ENCODE measurements at regions not wholly inside any gene's neighbourhood (a gene's known extent, or its start where the extent isn't known, plus 50 kb on each side); places are given as distances from the start of the nearest gene placed in this dataset.

- FAIRE-seq (no peak), DNase-seq (ENCODE audit: insufficient read length, low spot score) (no peak)
- TF ChIP-seq POLR2A (IDR thresholded peaks at IDR 0.05; ENCODE audit: low read depth, low read length), result no peak
Measured at GRCh38 chr2:56715683-56716082, 531.9 kb downstream of the CCDC85A start.

DNA sequence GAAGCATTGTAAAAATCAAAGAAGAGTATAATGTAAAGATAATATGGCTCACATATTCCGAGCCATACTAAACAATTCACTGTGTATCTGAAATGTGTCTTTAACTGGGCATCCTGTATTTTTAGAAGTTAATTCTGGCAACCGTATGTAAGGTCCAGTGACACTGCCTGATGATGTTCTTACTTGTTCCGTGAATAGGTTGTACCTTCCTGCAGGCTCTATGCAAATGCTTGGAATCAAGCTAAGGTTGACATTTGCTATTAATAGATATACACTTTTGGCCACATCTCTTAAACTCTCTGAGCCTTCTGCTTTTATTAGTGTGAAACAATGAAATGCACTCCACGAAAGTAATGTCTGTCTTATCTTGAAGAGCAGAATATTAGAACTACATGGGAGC is 534.6 kb downstream of the CCDC85A start:
- FAIRE-seq (no peak), DNase-seq (ENCODE audit: insufficient read length, low spot score) (no peak)
- TF ChIP-seq POLR2A (IDR thresholded peaks at IDR 0.05; ENCODE audit: low read depth, low read length), result no peak

DNA sequence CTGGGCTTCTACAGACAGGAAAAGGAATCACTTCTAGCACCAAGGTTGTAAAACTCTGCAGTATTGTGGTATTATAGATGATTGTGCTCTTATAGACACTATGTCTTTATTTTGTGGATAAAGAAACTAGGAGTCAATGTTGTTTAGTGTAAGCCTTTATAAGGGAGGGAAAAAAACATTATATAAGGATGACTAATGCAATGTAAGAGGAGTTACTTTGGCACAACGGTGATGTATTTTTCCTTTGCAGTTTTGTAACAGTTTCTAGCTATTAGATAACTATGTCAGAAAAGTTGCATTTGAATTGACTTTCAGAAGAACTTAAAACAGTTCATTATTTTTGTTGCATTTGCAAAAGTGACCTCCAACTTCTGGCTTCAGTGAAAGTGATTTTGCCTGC is 545.4 kb downstream of the CCDC85A start:
- FAIRE-seq (peak; percentile 85), DNase-seq (ENCODE audit: insufficient read length, low spot score) (no peak)
- TF ChIP-seq POLR2A (IDR thresholded peaks at IDR 0.05; ENCODE audit: low read depth, low read length), result no peak

DNA sequence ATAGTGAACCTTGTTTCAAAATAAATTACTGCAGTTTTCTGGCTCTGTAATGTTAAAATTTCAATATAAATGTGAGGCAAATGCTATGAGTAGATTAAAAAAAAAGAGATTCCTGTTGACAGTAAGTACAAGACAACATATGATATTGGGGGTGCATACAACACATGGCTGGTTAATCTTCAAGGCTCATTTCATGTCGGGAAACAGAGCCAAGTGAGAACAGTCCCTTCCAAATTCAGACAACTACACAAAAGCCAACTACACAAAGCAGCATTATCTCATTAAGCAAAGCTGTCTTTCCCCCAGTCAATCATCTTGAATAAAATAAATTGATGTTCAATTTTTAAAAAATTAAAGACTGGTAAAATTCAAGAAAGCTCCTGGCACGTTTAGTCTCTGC is 549.2 kb downstream of the CCDC85A start:
- FAIRE-seq, result no peak
- no peak for TF ChIP-seq POLR2A (IDR thresholded peaks at IDR 0.05; ENCODE audit: low read depth, low read length)
- no peak for DNase-seq (ENCODE audit: insufficient read length, low spot score)

- FAIRE-seq (no peak), DNase-seq (ENCODE audit: insufficient read length, low spot score) (no peak)
- TF ChIP-seq POLR2A (IDR thresholded peaks at IDR 0.05; ENCODE audit: low read depth, low read length), result no peak
Measured at GRCh38 chr2:56739413-56739812, 555.6 kb downstream of the CCDC85A start.

DNA sequence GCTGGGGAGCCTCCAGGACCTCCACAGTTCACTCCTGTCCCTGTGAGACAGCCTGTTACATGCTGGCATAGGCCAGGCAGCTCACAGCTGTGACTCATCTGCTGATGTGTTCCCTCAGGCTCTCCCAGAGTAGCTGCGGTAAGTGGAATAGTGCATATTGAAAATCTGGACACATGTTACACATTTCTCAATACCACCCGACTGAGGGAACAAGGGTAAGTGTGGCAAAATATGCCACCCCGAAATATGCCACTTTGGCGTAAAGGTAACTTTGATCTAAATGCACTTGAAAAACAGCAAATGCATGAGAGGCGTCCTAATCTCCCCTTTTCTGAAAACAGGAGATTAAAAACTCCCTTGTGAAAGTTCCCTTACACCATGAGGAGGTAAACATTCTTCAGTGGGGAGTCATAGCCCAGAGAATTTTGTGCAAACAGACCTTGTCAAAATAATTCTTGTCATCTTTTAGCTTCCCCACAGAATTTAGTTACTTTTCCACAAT is 557.9 kb downstream of the CCDC85A start:
- FAIRE-seq, result peak; percentile 99

GRCh38 chr2:56743807-56744206 is 560.0 kb downstream of the CCDC85A start:
- FAIRE-seq, result no peak
- DNase-seq (ENCODE audit: insufficient read length, low spot score), result no peak
- no peak for TF ChIP-seq POLR2A (IDR thresholded peaks at IDR 0.05; ENCODE audit: low read depth, low read length)

More for the DNA sequence above, 557.9 kb downstream of the CCDC85A start:
- peak; percentile 29 for DNase-seq (ENCODE audit: insufficient read length, low spot score)
- no peak for TF ChIP-seq POLR2A (IDR thresholded peaks at IDR 0.05; ENCODE audit: low read depth, low read length)

DNA sequence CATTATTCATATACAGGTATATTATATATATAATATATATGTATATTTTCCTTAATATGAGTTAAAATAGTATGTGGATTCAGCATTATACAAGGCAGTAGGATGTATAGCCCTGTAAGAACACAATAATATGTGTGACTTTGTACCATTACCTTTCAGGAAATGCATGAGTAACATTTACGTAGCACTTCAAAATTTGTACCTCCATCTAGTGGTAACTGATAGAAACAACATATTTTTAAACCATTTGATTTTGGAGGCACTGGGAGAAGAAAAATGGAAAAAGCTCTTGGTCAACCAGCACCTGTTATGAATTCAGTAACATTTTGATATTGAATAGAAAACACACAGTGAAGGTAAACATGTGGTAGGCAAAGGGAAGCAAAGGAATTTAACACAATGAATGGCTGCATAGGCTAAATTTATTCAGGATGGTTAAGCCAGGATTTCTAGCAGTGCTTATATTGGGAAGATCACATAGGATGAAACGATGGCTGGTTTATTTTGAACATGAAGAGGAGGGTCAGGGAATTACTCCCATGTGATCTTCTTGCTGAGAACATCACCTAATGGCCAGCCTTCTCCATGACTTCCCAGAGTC is 565.5 kb downstream of the CCDC85A start:
- DNase-seq (ENCODE audit: insufficient read length, low spot score) (peak; percentile 6), FAIRE-seq (peak; percentile 67)
- no peak for TF ChIP-seq POLR2A (IDR thresholded peaks at IDR 0.05; ENCODE audit: low read depth, low read length)

GRCh38 chr2:56753182-56753581 is 569.4 kb downstream of the CCDC85A start:
- DNase-seq (ENCODE audit: insufficient read length, low spot score) (no peak), FAIRE-seq (no peak)
- no peak for TF ChIP-seq POLR2A (IDR thresholded peaks at IDR 0.05; ENCODE audit: low read depth, low read length)

DNA sequence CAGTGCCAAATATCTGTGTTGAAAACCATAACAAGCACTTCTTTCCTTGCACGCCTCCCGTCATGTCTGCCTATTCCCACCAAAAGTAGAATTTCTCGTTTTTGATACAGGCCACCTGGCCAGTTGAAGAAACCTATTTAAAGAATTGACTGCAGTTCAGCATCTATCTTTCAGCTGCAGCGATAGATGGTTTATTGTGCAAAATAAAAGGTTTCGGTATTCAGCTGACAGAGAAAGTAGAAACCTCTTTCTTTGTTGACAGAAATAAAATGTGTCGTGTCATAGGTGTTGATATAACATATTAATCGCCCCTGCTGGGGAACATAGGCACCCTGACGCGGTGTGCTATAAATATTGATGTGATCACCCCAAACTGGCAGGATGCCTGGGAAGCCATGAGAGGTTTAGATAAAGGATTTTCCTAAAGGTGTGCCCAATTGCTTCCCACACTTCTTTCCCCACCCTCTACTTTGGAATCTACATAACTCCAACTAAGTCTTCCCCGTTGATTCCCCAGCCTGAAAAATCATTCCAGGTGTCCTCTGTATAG is 570.4 kb downstream of the CCDC85A start:
- no peak for DNase-seq (ENCODE audit: insufficient read length, low spot score)
- FAIRE-seq, result no peak
- TF ChIP-seq POLR2A (IDR thresholded peaks at IDR 0.05; ENCODE audit: low read depth, low read length), result no peak

DNA sequence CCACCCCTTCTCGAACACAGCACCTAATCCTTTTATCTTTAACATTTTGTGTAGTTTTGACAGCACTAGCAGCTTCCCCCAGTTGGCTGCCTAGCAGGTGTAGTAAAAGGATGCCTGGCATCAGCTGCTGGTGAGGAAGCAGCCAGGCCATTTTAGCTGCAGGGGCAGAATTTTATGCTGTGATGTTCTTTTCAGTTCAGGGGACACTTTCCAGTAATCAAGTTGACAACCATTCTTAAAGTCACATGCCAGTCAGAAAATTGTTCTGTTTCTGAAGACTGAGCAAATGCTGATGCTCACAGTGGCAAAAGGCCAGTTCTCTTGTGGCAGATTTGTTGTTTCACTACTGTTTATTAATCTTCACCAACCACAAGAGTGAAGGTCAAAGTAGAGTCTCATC is 570.8 kb downstream of the CCDC85A start:
- DNase-seq (ENCODE audit: insufficient read length, low spot score) (no peak), FAIRE-seq (no peak)
- no peak for TF ChIP-seq POLR2A (IDR thresholded peaks at IDR 0.05; ENCODE audit: low read depth, low read length)

- FAIRE-seq, result no peak
Measured at GRCh38 chr2:56757884-56758545, 574.2 kb downstream of the CCDC85A start.

DNA sequence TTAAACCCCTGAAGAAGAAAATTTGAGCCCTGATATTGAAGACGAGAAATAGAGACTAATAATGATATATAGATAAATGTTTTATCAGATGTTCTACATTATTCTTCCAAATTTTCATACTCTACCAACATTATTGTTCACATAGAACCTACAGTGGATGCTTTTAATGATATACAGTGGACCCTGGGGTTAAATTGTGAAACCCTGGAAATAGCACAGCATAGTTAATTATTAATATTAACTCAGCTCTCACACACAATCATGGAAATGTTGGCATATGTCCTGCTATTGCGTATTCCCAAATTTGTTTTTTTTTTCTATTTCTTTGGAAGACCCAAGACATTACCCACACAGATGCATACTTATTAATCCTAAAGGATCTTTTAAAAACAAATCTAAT is 579.9 kb downstream of the CCDC85A start:
- TF ChIP-seq POLR2A (IDR thresholded peaks at IDR 0.05; ENCODE audit: low read depth, low read length), result no peak
- no peak for DNase-seq (ENCODE audit: insufficient read length, low spot score)
- no peak for FAIRE-seq

More at GRCh38 chr2:56757884-56758545, 574.2 kb downstream of the CCDC85A start:
- TF ChIP-seq POLR2A (IDR thresholded peaks at IDR 0.05; ENCODE audit: low read depth, low read length), result no peak
- DNase-seq (ENCODE audit: insufficient read length, low spot score), result no peak

DNA sequence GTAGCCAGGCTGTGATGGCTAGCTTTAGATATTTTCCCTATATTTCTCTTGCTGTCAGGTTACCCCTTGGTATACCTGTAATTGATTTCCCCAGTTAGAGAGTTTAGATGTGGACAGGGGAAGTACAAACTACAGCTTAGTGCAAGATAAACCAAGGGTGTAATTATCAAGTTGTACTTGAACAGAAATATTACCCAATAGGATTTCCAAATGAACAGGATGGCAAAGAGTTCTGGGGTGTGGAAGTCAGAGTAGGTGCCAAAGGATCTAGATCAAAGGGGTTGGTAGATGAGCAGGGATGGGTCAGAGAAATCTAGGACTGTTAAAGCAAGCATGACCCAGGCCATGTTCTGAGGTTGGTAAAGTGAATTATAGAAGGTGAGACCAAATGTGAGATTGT is 585.2 kb downstream of the CCDC85A start:
- no peak for DNase-seq (ENCODE audit: insufficient read length, low spot score)
- FAIRE-seq, result no peak
- no peak for TF ChIP-seq POLR2A (IDR thresholded peaks at IDR 0.05; ENCODE audit: low read depth, low read length)

- TF ChIP-seq POLR2A (IDR thresholded peaks at IDR 0.05; ENCODE audit: low read depth, low read length), result no peak
- FAIRE-seq (no peak), DNase-seq (ENCODE audit: insufficient read length, low spot score) (no peak)
Measured at GRCh38 chr2:56770490-56770889, 586.7 kb downstream of the CCDC85A start.

Measured in H54 (cell line).